GM18868 (cell line): ENCODE measurements at regions not wholly inside any gene's neighbourhood (a gene's known extent, or its start where the extent isn't known, plus 50 kb on each side); places are given as distances from the start of the nearest gene placed in this dataset.

Experiments used
- ATAC-seq: cut with Tn5 transposase; IDR thresholded peaks from one replicate; pipeline ENCODE4 v1.9.1; 2021; ENCODE audit warnings: mild to moderate bottlenecking, moderate library complexity; ENCODE audit not compliant: unreplicated experiment

- ATAC-seq, result no peak
Observed at GRCh38 chrX:9087271-9088040, 53.5 kb upstream of the FAM9B start.

GRCh38 chrX:9088896-9089295, 55.0 kb upstream of the FAM9B start:
- no peak for ATAC-seq

GRCh38 chrX:9090766-9091165, 56.8 kb upstream of the FAM9B start:
- ATAC-seq, result no peak

- no peak for ATAC-seq
Observed at GRCh38 chrX:9091258-9091657, 57.3 kb upstream of the FAM9B start.

- ATAC-seq, result no peak
Observed at GRCh38 chrX:9102956-9103355, 69.0 kb upstream of the FAM9B start.

- no peak for ATAC-seq
Observed at GRCh38 chrX:9108054-9108453, 74.1 kb upstream of the FAM9B start.

GRCh38 chrX:9110808-9111207, 76.9 kb upstream of the FAM9B start:
- no peak for ATAC-seq

GRCh38 chrX:9114245-9114644, 80.3 kb upstream of the FAM9B start:
- no peak for ATAC-seq

- ATAC-seq, result no peak
Observed at GRCh38 chrX:9117851-9118250, 83.9 kb upstream of the FAM9B start.

- no peak for ATAC-seq
Observed at GRCh38 chrX:9122519-9123245, 88.8 kb upstream of the FAM9B start.

GRCh38 chrX:9127986-9128385, 94.1 kb upstream of the FAM9B start:
- no peak for ATAC-seq

GRCh38 chrX:9130031-9130430, 96.1 kb upstream of the FAM9B start:
- no peak for ATAC-seq

GRCh38 chrX:9131066-9131465, 97.1 kb upstream of the FAM9B start:
- ATAC-seq, result no peak

- no peak for ATAC-seq
Observed at GRCh38 chrX:9132036-9132638, 98.2 kb upstream of the FAM9B start.

- ATAC-seq, result no peak
Observed at GRCh38 chrX:9133426-9133825, 99.5 kb upstream of the FAM9B start.

- no peak for ATAC-seq
Observed at GRCh38 chrX:9134366-9134765, 100.4 kb upstream of the FAM9B start.

- no peak for ATAC-seq
Observed at GRCh38 chrX:9135901-9136510, 102.1 kb upstream of the FAM9B start.

GRCh38 chrX:9137152-9137551, 103.2 kb upstream of the FAM9B start:
- ATAC-seq, result no peak

- ATAC-seq, result no peak
Observed at GRCh38 chrX:9141496-9141895, 107.6 kb upstream of the FAM9B start.

- no peak for ATAC-seq
Observed at GRCh38 chrX:9144701-9145241, 110.8 kb upstream of the FAM9B start.

GRCh38 chrX:9146657-9147056, 112.7 kb upstream of the FAM9B start:
- ATAC-seq, result no peak
